Left ventricle myocardium inferior (tissue), 1 donor: ENCODE measurements at regions not wholly inside any gene's neighbourhood (a gene's known extent, or its start where the extent isn't known, plus 50 kb on each side); places are given as distances from the start of the nearest gene placed in this dataset.

Experiments
- DNase-seq: peaks from one replicate; pipeline ENCODE4 v3.0.0-alpha.2; 2020
- H3K27ac ChIP-seq: fragments of 200-600 bp; replicated peaks from 2 replicates; pipeline ENCODE4 v1.8.0; 2021
- H3K27me3 ChIP-seq: fragments of 200-600 bp; 2 replicates; pipeline ENCODE4 v1.8.0; 2021; ENCODE audit warnings: low read depth
- H3K36me3 ChIP-seq: fragments of 200-600 bp; 2 replicates; pipeline ENCODE4 v1.8.0; 2021
- H3K4me1 ChIP-seq: fragments of 200-600 bp; 2 replicates; pipeline ENCODE4 v1.8.0; 2021
- H3K4me3 ChIP-seq: fragments of 200-600 bp; 2 replicates; pipeline ENCODE4 v1.8.0; 2021; ENCODE audit warnings: mild to moderate bottlenecking, moderate library complexity
- H3K9me3 ChIP-seq: fragments of 200-600 bp; replicated peaks from 2 replicates; pipeline ENCODE4 v1.8.0; 2021
- intact Hi-C: fragments of 100-400 bp; cut with micrococcal nuclease; formaldehyde crosslinking; loops from one replicate; pipeline ENCODE4 v1.11.0; 2022
- TF ChIP-seq, protein P1 (sequence below): fragments of 200-600 bp; IDR thresholded peaks from 2 replicates; pipeline ENCODE4 v1.8.0; 2021; ENCODE audit warnings: antibody characterized with exemption, mild to moderate bottlenecking, borderline replicate concordance
- donor health status: DM: no; HTN: yes; CAD: no; lungs with severe emphysema.

DNA sequence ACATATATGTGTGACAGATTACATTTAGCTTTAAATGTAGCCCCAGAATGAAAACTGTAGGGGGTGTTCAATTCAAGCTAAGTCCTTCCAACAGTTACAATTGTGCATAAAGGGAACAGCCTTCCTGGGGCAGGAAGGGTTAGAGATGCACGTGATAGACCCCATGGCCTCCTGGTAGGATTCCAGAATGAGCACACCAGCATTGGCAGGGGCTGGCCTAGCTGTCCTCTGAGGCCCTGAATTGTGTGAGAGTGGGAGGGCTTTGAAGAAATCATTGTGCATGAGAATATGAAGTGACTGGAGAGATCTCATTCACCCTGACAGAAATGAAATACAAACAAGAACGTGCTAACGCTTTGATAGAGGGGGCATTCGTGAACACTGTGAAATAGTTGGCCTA lies 663.8 kb upstream of the KLF4 start:
- TF ChIP-seq, protein P1, sequence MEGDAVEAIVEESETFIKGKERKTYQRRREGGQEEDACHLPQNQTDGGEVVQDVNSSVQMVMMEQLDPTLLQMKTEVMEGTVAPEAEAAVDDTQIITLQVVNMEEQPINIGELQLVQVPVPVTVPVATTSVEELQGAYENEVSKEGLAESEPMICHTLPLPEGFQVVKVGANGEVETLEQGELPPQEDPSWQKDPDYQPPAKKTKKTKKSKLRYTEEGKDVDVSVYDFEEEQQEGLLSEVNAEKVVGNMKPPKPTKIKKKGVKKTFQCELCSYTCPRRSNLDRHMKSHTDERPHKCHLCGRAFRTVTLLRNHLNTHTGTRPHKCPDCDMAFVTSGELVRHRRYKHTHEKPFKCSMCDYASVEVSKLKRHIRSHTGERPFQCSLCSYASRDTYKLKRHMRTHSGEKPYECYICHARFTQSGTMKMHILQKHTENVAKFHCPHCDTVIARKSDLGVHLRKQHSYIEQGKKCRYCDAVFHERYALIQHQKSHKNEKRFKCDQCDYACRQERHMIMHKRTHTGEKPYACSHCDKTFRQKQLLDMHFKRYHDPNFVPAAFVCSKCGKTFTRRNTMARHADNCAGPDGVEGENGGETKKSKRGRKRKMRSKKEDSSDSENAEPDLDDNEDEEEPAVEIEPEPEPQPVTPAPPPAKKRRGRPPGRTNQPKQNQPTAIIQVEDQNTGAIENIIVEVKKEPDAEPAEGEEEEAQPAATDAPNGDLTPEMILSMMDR = no peak
- no peak overlapping the region for H3K4me3 ChIP-seq
- H3K27me3 ChIP-seq = no peaks in the 10 kb centered on the region
- H3K27ac ChIP-seq = no peak overlapping the region
- H3K9me3 ChIP-seq = no peaks in the 10 kb centered on the region
- peaks cover 31% of the 10 kb centered on the region for H3K4me1 ChIP-seq
- H3K36me3 ChIP-seq = no peaks in the 10 kb centered on the region
- no peak for DNase-seq
- intact Hi-C loops = no loop called here

DNA sequence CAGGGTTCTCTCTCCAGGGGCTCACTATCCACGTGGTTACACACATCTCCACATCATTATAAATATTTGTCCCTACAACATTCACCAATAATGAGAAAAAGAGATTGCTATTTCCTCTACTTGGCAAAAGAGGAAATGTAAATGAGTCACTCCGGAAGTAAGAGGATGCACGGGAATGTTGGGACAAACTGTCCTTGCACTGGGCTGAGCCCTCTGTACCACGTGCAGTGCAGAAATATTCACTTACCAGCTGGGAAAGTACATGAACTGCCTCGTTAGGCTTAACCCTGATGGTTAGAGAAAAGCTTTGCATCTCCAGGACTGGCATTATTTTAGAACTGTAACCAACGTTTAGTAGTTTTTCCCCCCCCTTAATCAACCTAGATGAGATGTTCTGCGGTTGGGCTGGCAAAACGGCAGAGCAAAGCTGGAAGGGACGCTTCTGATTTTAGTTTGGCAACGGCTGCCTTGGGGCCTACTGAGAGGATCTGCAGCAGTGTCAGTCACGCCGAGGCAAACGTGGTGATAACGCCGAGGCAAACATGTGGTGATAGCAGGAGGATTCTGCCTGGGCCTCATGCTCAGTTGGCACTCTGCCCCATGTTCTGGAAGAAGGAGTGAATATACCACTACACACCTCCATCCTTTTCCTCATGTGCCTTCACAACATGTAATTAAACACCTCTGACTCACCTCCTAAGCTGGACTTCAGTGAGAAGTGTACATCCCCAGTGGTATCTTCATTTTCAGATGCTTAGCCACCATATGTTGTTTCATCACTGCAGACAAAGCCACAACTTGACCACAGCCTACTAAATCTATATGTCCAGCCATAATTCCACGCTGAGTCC lies 661.4 kb upstream of the KLF4 start:
- intact Hi-C loops = no loop called here
- H3K4me1 ChIP-seq = peaks cover 31% of the 10 kb centered on the region
- peak; percentile 31 for DNase-seq
- peak overlapping the region; percentile 88 for H3K27ac ChIP-seq
- TF ChIP-seq, protein P1 = no peak
- no peak overlapping the region for H3K4me3 ChIP-seq
- peaks cover 7% of the 10 kb centered on the region for H3K9me3 ChIP-seq
- H3K27me3 ChIP-seq = no peaks in the 10 kb centered on the region
- H3K36me3 ChIP-seq = no peaks in the 10 kb centered on the region

DNA sequence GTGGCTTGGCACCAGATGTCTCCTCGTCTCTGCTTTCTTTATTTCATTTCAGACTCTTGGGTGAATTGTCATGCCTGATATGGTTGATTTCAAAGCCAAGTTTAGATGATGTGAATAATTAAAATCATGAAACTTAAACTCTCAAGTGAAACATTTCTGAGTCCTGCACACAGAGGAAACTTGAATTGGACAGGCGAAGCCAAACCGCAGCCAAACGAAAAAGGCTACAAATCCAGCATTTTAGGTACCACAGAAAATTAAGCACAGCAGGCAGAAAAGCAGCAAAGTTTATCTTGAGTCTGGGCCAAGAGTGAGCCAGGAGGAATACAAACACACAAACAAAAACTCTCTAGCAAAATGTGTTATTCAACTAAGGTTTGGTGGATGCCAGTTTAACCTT lies 659.8 kb upstream of the KLF4 start:
- H3K27ac ChIP-seq = peak overlapping the region; percentile 88
- intact Hi-C loops = no loop called here
- H3K4me1 ChIP-seq = peaks cover 31% of the 10 kb centered on the region
- no peaks in the 10 kb centered on the region for H3K27me3 ChIP-seq
- TF ChIP-seq, protein P1 = no peak
- H3K9me3 ChIP-seq = peaks cover 12% of the 10 kb centered on the region
- H3K36me3 ChIP-seq = no peaks in the 10 kb centered on the region
- H3K4me3 ChIP-seq = no peak overlapping the region
- no peak for DNase-seq

DNA sequence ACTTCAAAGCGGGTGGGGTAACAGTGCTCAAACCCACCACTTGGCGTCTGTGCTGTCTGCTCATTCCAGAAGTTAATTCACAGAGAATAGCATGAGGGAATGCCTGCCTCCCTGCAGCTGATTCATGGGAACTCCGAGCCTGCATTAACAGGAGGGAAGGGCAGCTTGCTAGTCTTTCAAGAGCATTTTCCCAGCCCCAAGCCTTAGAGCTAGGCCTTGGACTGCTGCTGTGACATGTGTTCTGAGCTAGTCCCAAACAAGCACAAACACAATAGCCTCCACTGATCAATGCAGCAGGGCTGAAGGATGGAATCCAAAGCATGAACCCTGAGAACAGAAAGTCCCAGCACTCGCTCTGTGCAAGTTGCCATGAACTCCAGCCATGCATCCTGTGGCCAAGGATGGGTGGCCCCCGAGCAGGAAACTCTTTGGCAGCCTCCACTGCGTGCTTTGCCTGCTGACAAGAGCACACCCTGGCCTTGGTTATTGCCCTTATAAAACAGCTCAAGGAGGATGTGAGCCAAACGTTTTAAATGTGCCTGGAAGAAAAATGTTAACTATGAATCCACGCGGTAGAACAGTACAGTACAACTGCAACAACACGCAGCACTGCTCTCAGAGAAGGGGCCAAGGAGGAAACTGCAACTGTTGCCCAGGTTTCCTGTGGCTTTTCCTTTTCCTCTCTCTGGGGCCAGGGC lies 653.1 kb upstream of the KLF4 start:
- H3K27ac ChIP-seq = peak overlapping the region; percentile 92
- DNase-seq = peak; percentile 84
- peak overlapping the region; percentile 14 for H3K4me3 ChIP-seq
- H3K4me1 ChIP-seq = peaks cover 32% of the 10 kb centered on the region
- H3K9me3 ChIP-seq = peaks cover 12% of the 10 kb centered on the region
- H3K36me3 ChIP-seq = no peaks in the 10 kb centered on the region
- H3K27me3 ChIP-seq = no peaks in the 10 kb centered on the region
- intact Hi-C loops = no loop called here
- TF ChIP-seq, protein P1 = peak; percentile 32

DNA sequence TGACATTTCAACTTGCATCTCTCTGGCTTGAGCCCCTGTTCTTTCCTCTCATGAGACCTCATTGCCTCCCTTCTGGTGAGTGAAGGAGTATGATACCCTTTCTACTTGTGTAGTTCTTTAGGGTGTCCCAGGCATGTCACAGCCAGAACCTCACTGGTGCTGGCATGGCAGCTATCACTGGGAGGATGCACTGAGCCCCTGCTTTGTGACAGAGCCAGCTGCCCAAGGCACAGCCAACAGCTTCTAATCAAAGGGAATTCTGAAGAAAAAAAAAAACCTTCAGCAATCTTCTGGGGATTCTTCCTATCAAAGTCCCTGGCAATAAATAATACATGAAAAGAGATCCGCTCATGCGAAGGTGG lies 652.6 kb upstream of the KLF4 start:
- Histone ChIP-seq H3K36me3 (no peaks in the 10 kb centered on the region), H3K9me3 (peaks cover 12% of the 10 kb centered on the region), H3K27ac (peak overlapping the region; percentile 92), H3K4me3 (no peak overlapping the region), H3K4me1 (peaks cover 32% of the 10 kb centered on the region), H3K27me3 (no peaks in the 10 kb centered on the region)
- intact Hi-C loops = no loop called here
- no peak for DNase-seq
- TF ChIP-seq, protein P1 = no peak
